NCI-H1048 (cell line): ENCODE measurements at regions not wholly inside any gene's neighbourhood (a gene's known extent, or its start where the extent isn't known, plus 50 kb on each side); places are given as distances from the start of the nearest gene placed in this dataset.

Experiments used
- DNase-seq: peaks from one replicate; lab custom pipeline; 2025; lab: John Stamatoyannopoulos, UW

- DNase-seq = no peak
Observed at GRCh38 chr7:106196460-106197021, 84.4 kb upstream of the SYPL1 start.

GRCh38 chr7:106193661-106194060, 81.5 kb upstream of the SYPL1 start:
- DNase-seq = no peak

- DNase-seq = no peak
Observed at GRCh38 chr7:106190589-106191330, 78.6 kb upstream of the SYPL1 start.

GRCh38 chr7:106187613-106188350, 75.7 kb upstream of the SYPL1 start:
- no peak for DNase-seq

- DNase-seq = no peak
Observed at GRCh38 chr7:106185719-106186118, 73.6 kb upstream of the SYPL1 start.

GRCh38 chr7:106183952-106184351, 71.8 kb upstream of the SYPL1 start:
- no peak for DNase-seq

- DNase-seq = no peak
Observed at GRCh38 chr7:106182904-106183303, 70.8 kb upstream of the SYPL1 start.

GRCh38 chr7:106181658-106182265, 69.7 kb upstream of the SYPL1 start:
- no peak for DNase-seq

GRCh38 chr7:106180721-106181120, 68.6 kb upstream of the SYPL1 start:
- DNase-seq = no peak

GRCh38 chr7:106179256-106179655, 67.1 kb upstream of the SYPL1 start:
- DNase-seq = no peak

GRCh38 chr7:106178593-106179134, 66.6 kb upstream of the SYPL1 start:
- DNase-seq = no peak

GRCh38 chr7:106177738-106178592, 65.9 kb upstream of the SYPL1 start:
- DNase-seq = no peak

GRCh38 chr7:106177300-106177690, 65.2 kb upstream of the SYPL1 start:
- no peak for DNase-seq

- peak; percentile 24 for DNase-seq
Observed at GRCh38 chr7:106176414-106177299, 64.5 kb upstream of the SYPL1 start.

- DNase-seq = no peak
Observed at GRCh38 chr7:106175507-106175906, 63.4 kb upstream of the SYPL1 start.

- no peak for DNase-seq
Observed at GRCh38 chr7:106170651-106171050, 58.5 kb upstream of the SYPL1 start.

GRCh38 chr7:106169821-106170610, 57.9 kb upstream of the SYPL1 start:
- DNase-seq = no peak

- no peak for DNase-seq
Observed at GRCh38 chr7:106167439-106168136, 55.5 kb upstream of the SYPL1 start.
